ENCODE measurements at regions not wholly inside any gene's neighbourhood (a gene's known extent, or its start where the extent isn't known, plus 50 kb on each side); places are given as distances from the start of the nearest gene placed in this dataset.

GRCh38 chr3:191003742-191004141 lies 141.2 kb upstream of the GMNC start:
- in situ Hi-C loops (cut with MboI; ENCODE audit: low sequenced_read_pairs, unreplicated experiment), result no loop called here
- no peak for TF ChIP-seq CTCF (IDR thresholded peaks at IDR 0.05; ENCODE audit: borderline replicate concordance, control extremely low read depth, extremely low read depth, insufficient read depth, missing control alignments)
- DNase-seq (ENCODE audit: low spot score), result no peak

- DNase-seq (ENCODE audit: low spot score), result no peak
- in situ Hi-C loops (cut with MboI; ENCODE audit: low sequenced_read_pairs, unreplicated experiment), result no loop called here
- TF ChIP-seq CTCF (IDR thresholded peaks at IDR 0.05; ENCODE audit: borderline replicate concordance, control extremely low read depth, extremely low read depth, insufficient read depth, missing control alignments), result no peak
These were observed 133.8 kb upstream of the GMNC start for GRCh38 chr3:190996181-190996775.

GRCh38 chr3:190995156-190995555 lies 132.7 kb upstream of the GMNC start:
- in situ Hi-C loops (cut with MboI; ENCODE audit: low sequenced_read_pairs, unreplicated experiment), result no loop called here
- no peak for TF ChIP-seq CTCF (IDR thresholded peaks at IDR 0.05; ENCODE audit: borderline replicate concordance, control extremely low read depth, extremely low read depth, insufficient read depth, missing control alignments)
- no peak for DNase-seq (ENCODE audit: low spot score)

DNA sequence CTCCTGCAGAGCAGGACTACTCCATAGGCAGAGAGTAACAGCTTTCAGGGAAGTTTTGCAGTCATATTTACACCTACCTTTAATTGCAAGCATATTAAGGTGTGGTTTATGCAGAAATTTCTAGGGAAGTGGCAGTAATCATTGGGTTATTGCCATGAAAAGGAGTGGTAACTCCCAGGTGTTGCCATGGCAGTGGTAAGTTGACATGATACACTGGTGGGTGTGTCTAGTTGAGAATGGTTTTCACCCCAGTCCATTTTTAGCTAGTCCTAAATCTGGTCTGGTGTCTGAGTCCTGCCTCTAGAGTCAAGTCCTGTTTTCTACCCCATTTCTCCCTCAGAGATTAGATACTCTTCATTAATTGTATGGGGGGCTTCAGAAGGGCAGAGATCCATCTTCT lies 128.4 kb upstream of the GMNC start:
- TF ChIP-seq CTCF (IDR thresholded peaks at IDR 0.05; ENCODE audit: borderline replicate concordance, control extremely low read depth, extremely low read depth, insufficient read depth, missing control alignments), result no peak
- in situ Hi-C loops (cut with MboI; ENCODE audit: low sequenced_read_pairs, unreplicated experiment), result no loop called here
- no peak for DNase-seq (ENCODE audit: low spot score)

DNA sequence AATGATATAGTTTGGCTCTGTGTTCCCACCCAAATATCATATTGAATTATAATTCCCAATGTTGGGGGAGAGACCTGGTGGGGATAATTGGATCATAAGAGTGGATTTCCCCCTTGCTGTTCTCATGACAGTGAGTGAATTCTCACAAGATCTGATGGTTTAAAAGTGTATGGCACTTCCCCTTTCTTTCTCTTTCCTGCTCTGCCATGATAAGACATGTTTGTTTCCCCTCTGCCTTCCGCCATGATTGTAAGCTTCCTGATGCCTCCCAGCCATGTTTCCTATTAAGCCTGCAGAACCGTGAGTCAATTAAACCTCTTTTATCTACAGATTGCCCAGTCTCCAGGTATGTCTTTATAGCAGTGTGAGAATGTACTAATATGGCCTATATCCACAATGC lies 126.7 kb upstream of the GMNC start:
- in situ Hi-C loops (cut with MboI; ENCODE audit: low sequenced_read_pairs, unreplicated experiment), result no loop called here
- no peak for DNase-seq (ENCODE audit: low spot score)
- TF ChIP-seq CTCF (IDR thresholded peaks at IDR 0.05; ENCODE audit: borderline replicate concordance, control extremely low read depth, extremely low read depth, insufficient read depth, missing control alignments), result no peak

GRCh38 chr3:190988102-190988501 lies 125.6 kb upstream of the GMNC start:
- in situ Hi-C loops (cut with MboI; ENCODE audit: low sequenced_read_pairs, unreplicated experiment), result no loop called here
- DNase-seq (ENCODE audit: low spot score), result no peak
- no peak for TF ChIP-seq CTCF (IDR thresholded peaks at IDR 0.05; ENCODE audit: borderline replicate concordance, control extremely low read depth, extremely low read depth, insufficient read depth, missing control alignments)
